ENCODE measurements at regions not wholly inside any gene's neighbourhood (a gene's known extent, or its start where the extent isn't known, plus 50 kb on each side); places are given as distances from the start of the nearest gene placed in this dataset.

- TF ChIP-seq CTCF (conservative IDR thresholded peaks at IDR 0.05 in 1 of 2, IDR thresholded peaks at IDR 0.05 in 1 of 2; ENCODE audit: extremely low read depth in 1 of 2, insufficient read depth in 1 of 2, low read depth in 1 of 2, low read length in 2 of 2) (no peak), EZH2 (IDR thresholded peaks at IDR 0.05; ENCODE audit: borderline replicate concordance, low read length) (no peak)
Measured at GRCh38 chr6:151682922-151683321, 124.6 kb upstream of the ESR1 start.
